ENCODE measurements at regions not wholly inside any gene's neighbourhood (a gene's known extent, or its start where the extent isn't known, plus 50 kb on each side); places are given as distances from the start of the nearest gene placed in this dataset.
"Not testable (repeated sequence)": the region's sequence is repeated elsewhere in the genome, so short reads cannot be mapped to it uniquely, and the experiment has no call there.

DNA sequence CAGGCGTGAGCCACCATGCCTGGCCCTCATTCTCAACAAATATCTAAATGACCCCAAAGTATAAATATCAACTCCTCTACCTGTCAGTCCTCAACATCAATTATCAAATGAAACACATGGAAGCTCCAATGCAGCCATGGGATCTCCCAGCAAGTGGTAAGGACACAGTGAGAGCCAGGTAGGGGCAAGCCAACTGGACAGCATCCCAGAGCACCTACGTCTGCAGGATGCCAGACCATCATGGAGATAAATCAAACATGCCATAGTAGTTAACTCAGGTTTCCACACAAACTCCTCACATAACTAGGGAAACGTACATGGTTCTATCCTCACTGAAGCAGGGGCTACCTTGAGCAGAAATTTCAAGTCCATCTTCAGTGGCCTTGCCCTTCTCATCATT, 159.9 kb upstream of the MED14 start:
- no peaks in the 10 kb centered on the region for H3K79me2 ChIP-seq (ENCODE audit: control insufficient read depth, insufficient read depth, low read length)
- H3K27ac ChIP-seq (ENCODE audit: low read length in 2 of 2): no peak overlapping the region
- DNase-seq (no peak), ATAC-seq (ENCODE audit: low read depth) (no peak)
- H3K4me3 ChIP-seq (ENCODE audit: control extremely low read depth in 1 of 5, extremely low read depth in 1 of 5, insufficient read depth in 1 of 5, low read depth in 2 of 5, low read length in 4 of 5): no peak overlapping the region
- Mint-ChIP-seq H3K4me1 (no peaks in the 10 kb centered on the region), H3K4me3 (no peak overlapping the region), H3K27ac (no peak overlapping the region), H3K27me3 (peaks cover 3% of the 10 kb centered on the region), H3K9me3 (ENCODE audit: insufficient read depth) (peaks cover 3% of the 10 kb centered on the region)
- no peaks in the 10 kb centered on the region for H3K27me3 ChIP-seq (replicated peaks in 1 of 4; ENCODE audit: control extremely low read depth in 1 of 4, control insufficient read depth in 3 of 4, insufficient read depth in 4 of 4, low read length in 3 of 4)
- H3K4me1 ChIP-seq (ENCODE audit: control insufficient read depth in 2 of 2, insufficient read depth in 2 of 2, low read length in 2 of 2): no peaks in the 10 kb centered on the region
- no peaks in the 10 kb centered on the region for H3K36me3 ChIP-seq (replicated peaks in 1 of 2; ENCODE audit: control extremely low read depth in 1 of 2, control insufficient read depth in 1 of 2, extremely low read depth in 1 of 2, insufficient read depth in 2 of 2, low read length in 1 of 2)
- H2AFZ ChIP-seq (ENCODE audit: insufficient read depth, low read depth, low read length, poor library complexity, severe bottlenecking): no peak overlapping the region
- H4K20me1 ChIP-seq (ENCODE audit: control insufficient read depth, insufficient read depth, low read length, poor library complexity, severe bottlenecking): no peaks in the 10 kb centered on the region
- 89% methylated on average over 2 of the region's 3 CpGs for WGBS (ENCODE audit: insufficient coverage)
- ChIA-PET CTCF (no interaction called here), POLR2A (no interaction called here)
- no peak for TF ChIP-seq EZH2 (IDR thresholded peaks at IDR 0.05; ENCODE audit: borderline replicate concordance, insufficient read depth, low read depth, low read length, poor library complexity, severe bottlenecking)
- TF ChIP-seq, protein P1, sequence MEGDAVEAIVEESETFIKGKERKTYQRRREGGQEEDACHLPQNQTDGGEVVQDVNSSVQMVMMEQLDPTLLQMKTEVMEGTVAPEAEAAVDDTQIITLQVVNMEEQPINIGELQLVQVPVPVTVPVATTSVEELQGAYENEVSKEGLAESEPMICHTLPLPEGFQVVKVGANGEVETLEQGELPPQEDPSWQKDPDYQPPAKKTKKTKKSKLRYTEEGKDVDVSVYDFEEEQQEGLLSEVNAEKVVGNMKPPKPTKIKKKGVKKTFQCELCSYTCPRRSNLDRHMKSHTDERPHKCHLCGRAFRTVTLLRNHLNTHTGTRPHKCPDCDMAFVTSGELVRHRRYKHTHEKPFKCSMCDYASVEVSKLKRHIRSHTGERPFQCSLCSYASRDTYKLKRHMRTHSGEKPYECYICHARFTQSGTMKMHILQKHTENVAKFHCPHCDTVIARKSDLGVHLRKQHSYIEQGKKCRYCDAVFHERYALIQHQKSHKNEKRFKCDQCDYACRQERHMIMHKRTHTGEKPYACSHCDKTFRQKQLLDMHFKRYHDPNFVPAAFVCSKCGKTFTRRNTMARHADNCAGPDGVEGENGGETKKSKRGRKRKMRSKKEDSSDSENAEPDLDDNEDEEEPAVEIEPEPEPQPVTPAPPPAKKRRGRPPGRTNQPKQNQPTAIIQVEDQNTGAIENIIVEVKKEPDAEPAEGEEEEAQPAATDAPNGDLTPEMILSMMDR (IDR thresholded peaks at IDR 0.05): no peak
- H3K4me2 ChIP-seq (replicated peaks; ENCODE audit: low read depth, low read length, poor library complexity, severe bottlenecking): no peak overlapping the region
- no peak overlapping the region for H3K9ac ChIP-seq (ENCODE audit: low read length)
- intact Hi-C loops (cut with micrococcal nuclease): no loop called here
- H3K9me3 ChIP-seq (ENCODE audit: control extremely low read depth in 1 of 3, control insufficient read depth in 2 of 3, insufficient read depth in 1 of 3, low read length in 2 of 3): no peaks in the 10 kb centered on the region

- Histone ChIP-seq H3K79me2 (ENCODE audit: control insufficient read depth, insufficient read depth, low read length) (no peaks in the 10 kb centered on the region), H3K36me3 (replicated peaks in 1 of 2; ENCODE audit: control extremely low read depth in 1 of 2, control insufficient read depth in 1 of 2, extremely low read depth in 1 of 2, insufficient read depth in 2 of 2, low read length in 1 of 2) (no peaks in the 10 kb centered on the region), H3K9ac (ENCODE audit: low read length) (no peak overlapping the region), H3K27me3 (replicated peaks in 1 of 4; ENCODE audit: control extremely low read depth in 1 of 4, control insufficient read depth in 3 of 4, insufficient read depth in 4 of 4, low read length in 3 of 4) (no peaks in the 10 kb centered on the region), H4K20me1 (ENCODE audit: control insufficient read depth, insufficient read depth, low read length, poor library complexity, severe bottlenecking) (no peaks in the 10 kb centered on the region), H3K4me2 (replicated peaks; ENCODE audit: low read depth, low read length, poor library complexity, severe bottlenecking) (no peak overlapping the region), H3K9me3 (ENCODE audit: control extremely low read depth in 1 of 3, control insufficient read depth in 2 of 3, insufficient read depth in 1 of 3, low read length in 2 of 3) (no peaks in the 10 kb centered on the region), H3K4me1 (ENCODE audit: control insufficient read depth in 2 of 2, insufficient read depth in 2 of 2, low read length in 2 of 2) (no peaks in the 10 kb centered on the region), H2AFZ (ENCODE audit: insufficient read depth, low read depth, low read length, poor library complexity, severe bottlenecking) (no peak overlapping the region), H3K27ac (ENCODE audit: low read length in 2 of 2) (no peak overlapping the region), H3K4me3 (ENCODE audit: control extremely low read depth in 1 of 5, extremely low read depth in 1 of 5, insufficient read depth in 1 of 5, low read depth in 2 of 5, low read length in 4 of 5) (no peak overlapping the region)
- peaks cover 14% of the 10 kb centered on the region for H3K27me3 Mint-ChIP-seq
- TF ChIP-seq, protein P1 (IDR thresholded peaks at IDR 0.05): no peak
- TF ChIP-seq EZH2 (IDR thresholded peaks at IDR 0.05; ENCODE audit: borderline replicate concordance, insufficient read depth, low read depth, low read length, poor library complexity, severe bottlenecking): no peak
- no peak for ATAC-seq (ENCODE audit: low read depth)
- no peak for DNase-seq
- H3K27ac Mint-ChIP-seq: no peak overlapping the region
- CTCF ChIA-PET: no interaction called here
- H3K4me3 Mint-ChIP-seq: no peak overlapping the region
- POLR2A ChIA-PET: no interaction called here
- intact Hi-C loops (cut with micrococcal nuclease): no loop called here
- H3K9me3 Mint-ChIP-seq (ENCODE audit: insufficient read depth): no peaks in the 10 kb centered on the region
- WGBS (ENCODE audit: insufficient coverage): no CpG with 5 or more reads among the region's 3 CpGs
- no peaks in the 10 kb centered on the region for H3K4me1 Mint-ChIP-seq
Measured at GRCh38 chrX:40897718-40898270, 162.5 kb upstream of the MED14 start.

DNA sequence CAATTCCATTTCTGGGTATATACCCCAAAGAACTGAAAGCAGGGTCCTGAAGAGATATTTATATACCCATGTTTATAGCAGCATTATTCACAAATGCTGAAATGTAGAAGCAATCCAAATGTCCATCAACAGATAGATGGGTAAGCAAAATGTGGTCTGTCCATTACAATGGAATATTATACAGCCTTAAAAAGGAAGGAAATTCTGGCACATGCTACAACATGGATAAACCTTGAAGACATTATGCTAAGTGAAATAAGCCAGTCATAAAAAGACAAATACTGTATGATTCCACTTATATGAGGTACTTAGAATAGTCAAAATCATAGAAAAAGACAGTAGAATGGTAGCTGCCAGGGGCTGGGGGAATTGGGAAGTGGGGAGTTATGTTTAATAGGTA, 169.4 kb upstream of the MED14 start:
- peaks cover 11% of the 10 kb centered on the region for H3K27me3 Mint-ChIP-seq
- H3K36me3 ChIP-seq (replicated peaks in 1 of 2; ENCODE audit: control extremely low read depth in 1 of 2, control insufficient read depth in 1 of 2, extremely low read depth in 1 of 2, insufficient read depth in 2 of 2, low read length in 1 of 2); H3K9me3 Mint-ChIP-seq (ENCODE audit: insufficient read depth); H3K4me3 ChIP-seq (ENCODE audit: control extremely low read depth in 1 of 5, extremely low read depth in 1 of 5, insufficient read depth in 1 of 5, low read depth in 2 of 5, low read length in 4 of 5); H3K79me2 ChIP-seq (ENCODE audit: control insufficient read depth, insufficient read depth, low read length); CTCF ChIA-PET; H3K27ac Mint-ChIP-seq; POLR2A ChIA-PET; H2AFZ ChIP-seq (ENCODE audit: insufficient read depth, low read depth, low read length, poor library complexity, severe bottlenecking); H3K4me1 ChIP-seq (ENCODE audit: control insufficient read depth in 2 of 2, insufficient read depth in 2 of 2, low read length in 2 of 2); H3K4me3 Mint-ChIP-seq; ATAC-seq (ENCODE audit: low read depth); H3K4me1 Mint-ChIP-seq; DNase-seq; H3K9ac ChIP-seq (ENCODE audit: low read length); intact Hi-C loops (cut with micrococcal nuclease); H3K9me3 ChIP-seq (ENCODE audit: control extremely low read depth in 1 of 3, control insufficient read depth in 2 of 3, insufficient read depth in 1 of 3, low read length in 2 of 3); H3K27me3 ChIP-seq (replicated peaks in 1 of 4; ENCODE audit: control extremely low read depth in 1 of 4, control insufficient read depth in 3 of 4, insufficient read depth in 4 of 4, low read length in 3 of 4); H4K20me1 ChIP-seq (ENCODE audit: control insufficient read depth, insufficient read depth, low read length, poor library complexity, severe bottlenecking); H3K27ac ChIP-seq (ENCODE audit: low read length in 2 of 2); H3K4me2 ChIP-seq (replicated peaks; ENCODE audit: low read depth, low read length, poor library complexity, severe bottlenecking): not testable (repeated sequence)

Measured in B cell (primary cell).